ENCODE measurements at regions not wholly inside any gene's neighbourhood (a gene's known extent, or its start where the extent isn't known, plus 50 kb on each side); places are given as distances from the start of the nearest gene placed in this dataset.

- no peak for DNase-seq
Observed at GRCh38 chr4:13942977-13943376, 315.5 kb upstream of the BOD1L1 start.

- no peak for DNase-seq
Observed at GRCh38 chr4:13944095-13944511, 316.6 kb upstream of the BOD1L1 start.

- no peak for DNase-seq
Observed at GRCh38 chr4:13947921-13948320, 320.4 kb upstream of the BOD1L1 start.

GRCh38 chr4:13950491-13950890, 323.0 kb upstream of the BOD1L1 start:
- no peak for DNase-seq

GRCh38 chr4:13953083-13953482, 325.6 kb upstream of the BOD1L1 start:
- no peak for DNase-seq

GRCh38 chr4:13955551-13955950, 328.0 kb upstream of the BOD1L1 start:
- DNase-seq, result no peak

- no peak for DNase-seq
Observed at GRCh38 chr4:13956947-13957346, 329.4 kb upstream of the BOD1L1 start.

- no peak for DNase-seq
Observed at GRCh38 chr4:13957871-13958270, 330.3 kb upstream of the BOD1L1 start.

GRCh38 chr4:13963601-13964000, 336.1 kb upstream of the BOD1L1 start:
- no peak for DNase-seq

GRCh38 chr4:13966231-13967195, 339.0 kb upstream of the BOD1L1 start:
- DNase-seq, result no peak

- no peak for DNase-seq
Observed at GRCh38 chr4:13968723-13969122, 341.2 kb upstream of the BOD1L1 start.

- DNase-seq, result no peak
Observed at GRCh38 chr4:13970349-13970748, 342.8 kb upstream of the BOD1L1 start.

GRCh38 chr4:13977746-13978145, 350.2 kb upstream of the BOD1L1 start:
- DNase-seq, result no peak

- DNase-seq, result no peak
Observed at GRCh38 chr4:13980317-13981310, 353.1 kb upstream of the BOD1L1 start.

- DNase-seq, result no peak
Observed at GRCh38 chr4:13981499-13981898, 354.0 kb upstream of the BOD1L1 start.

- no peak for DNase-seq
Observed at GRCh38 chr4:13982010-13982409, 354.5 kb upstream of the BOD1L1 start.

GRCh38 chr4:13983189-13983790, 355.8 kb upstream of the BOD1L1 start:
- no peak for DNase-seq

GRCh38 chr4:13984991-13985800, 357.7 kb upstream of the BOD1L1 start:
- DNase-seq, result no peak

GRCh38 chr4:13985837-13986236, 358.3 kb upstream of the BOD1L1 start:
- no peak for DNase-seq

GRCh38 chr4:13986548-13986947, 359.0 kb upstream of the BOD1L1 start:
- DNase-seq, result no peak

- DNase-seq, result no peak
Observed at GRCh38 chr4:13988353-13989305, 361.1 kb upstream of the BOD1L1 start.

All from activated T-cell treated with anti-CD3 and anti-CD28 coated beads, Interleukin-2, amount 50 U/mL, for 48 hours (primary cell).